GM18499 (cell line): ENCODE measurements at regions not wholly inside any gene's neighbourhood (a gene's known extent, or its start where the extent isn't known, plus 50 kb on each side); places are given as distances from the start of the nearest gene placed in this dataset.

Experiments
- ATAC-seq: cut with Tn5 transposase; IDR thresholded peaks from one replicate; pipeline ENCODE4 v1.9.1; 2021; ENCODE audit warnings: moderate number of reproducible peaks; ENCODE audit not compliant: insufficient read depth, unreplicated experiment

DNA sequence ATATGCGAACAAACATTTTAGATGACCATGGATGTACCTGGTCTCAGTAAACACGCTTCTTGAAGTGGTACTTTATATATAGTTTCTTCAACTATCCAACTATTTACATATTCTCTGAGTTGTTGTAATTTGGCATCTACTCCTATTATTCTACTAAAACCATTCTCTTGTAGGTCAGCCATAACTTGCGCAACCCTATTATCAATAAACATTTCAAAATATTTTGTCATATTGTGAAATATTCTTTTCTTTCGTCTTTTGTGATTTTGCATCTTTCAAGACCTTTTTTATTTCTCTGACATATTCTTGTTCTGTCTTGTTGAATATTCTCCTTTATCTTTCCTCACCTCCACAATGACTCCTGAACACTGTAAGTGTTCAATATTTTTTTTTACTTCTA, 753.3 kb downstream of the NXPH1 start:
- no peak for ATAC-seq

DNA sequence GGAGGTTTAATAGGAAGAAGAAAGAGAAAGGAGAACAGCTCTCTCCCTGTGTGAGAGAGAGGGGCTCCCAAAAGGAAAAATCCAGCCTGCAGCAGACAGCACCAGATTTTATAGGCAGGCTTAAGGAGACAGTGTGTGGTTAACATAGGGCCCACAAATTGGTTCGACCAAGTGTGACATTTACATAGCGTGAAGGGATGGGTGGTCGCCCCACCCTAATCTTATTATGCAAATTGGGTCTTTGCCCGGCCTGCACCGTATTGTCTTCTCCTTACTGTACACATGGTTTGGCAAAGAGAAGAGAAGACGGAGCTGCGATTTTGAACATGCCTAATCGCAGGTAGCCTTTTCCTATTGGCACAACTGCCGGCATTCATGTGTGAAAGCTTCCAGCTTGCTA, 756.3 kb downstream of the NXPH1 start:
- ATAC-seq, result no peak

DNA sequence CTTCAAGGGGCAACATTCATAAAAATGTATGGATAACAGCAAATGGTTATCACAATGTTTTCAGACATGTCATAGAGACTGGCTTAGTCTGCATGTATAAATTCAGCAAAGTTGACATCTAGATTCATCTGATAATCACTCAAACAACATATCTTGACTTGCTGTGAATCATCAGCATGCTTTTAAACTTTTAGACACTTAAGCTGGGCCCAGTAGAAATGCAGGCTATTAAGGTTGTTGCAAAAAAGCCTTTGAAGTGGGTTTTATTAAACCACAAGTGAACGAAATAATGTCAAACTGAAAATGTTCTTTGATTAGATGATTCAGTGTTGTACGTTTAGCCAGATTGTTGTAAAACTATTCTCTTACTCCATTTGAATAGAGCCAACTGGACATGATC, 759.6 kb downstream of the NXPH1 start:
- no peak for ATAC-seq

DNA sequence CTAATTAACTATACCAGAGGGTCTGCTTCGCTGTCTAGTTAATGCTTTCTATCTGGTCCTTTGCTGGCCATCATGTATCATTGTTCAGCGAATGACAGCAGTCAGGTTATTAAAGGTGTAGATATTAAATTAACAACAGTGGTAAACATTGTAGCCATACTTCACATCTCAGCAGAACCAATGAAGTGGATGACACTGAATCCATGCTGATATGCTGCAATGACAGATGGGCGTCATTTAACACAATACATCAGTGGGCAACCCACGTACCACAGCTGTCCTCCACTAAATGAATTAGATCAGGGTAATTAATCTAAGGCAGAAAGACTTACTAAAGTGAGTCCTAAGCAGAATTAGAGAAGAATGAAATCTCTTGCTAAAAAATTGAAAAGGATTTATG, 767.2 kb downstream of the NXPH1 start:
- ATAC-seq, result no peak

DNA sequence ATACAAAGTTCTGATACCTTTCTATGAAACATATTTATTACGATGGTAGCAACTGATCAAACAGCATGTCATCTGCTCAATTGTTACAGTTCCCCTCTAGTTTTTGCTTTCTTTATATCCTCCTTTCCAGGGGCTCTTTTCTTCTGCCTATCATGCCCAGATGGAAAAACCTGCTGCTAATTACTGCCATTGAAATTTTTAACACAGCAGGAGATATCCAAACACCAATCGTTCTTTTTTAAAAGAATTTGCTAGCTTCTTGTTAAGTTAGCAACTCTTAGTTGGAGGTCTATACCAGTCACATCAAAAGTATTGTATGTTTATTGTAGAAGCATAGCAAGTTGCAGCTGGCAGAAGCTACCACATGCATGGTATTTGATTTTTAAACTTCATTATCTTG, 768.5 kb downstream of the NXPH1 start:
- ATAC-seq, result no peak

DNA sequence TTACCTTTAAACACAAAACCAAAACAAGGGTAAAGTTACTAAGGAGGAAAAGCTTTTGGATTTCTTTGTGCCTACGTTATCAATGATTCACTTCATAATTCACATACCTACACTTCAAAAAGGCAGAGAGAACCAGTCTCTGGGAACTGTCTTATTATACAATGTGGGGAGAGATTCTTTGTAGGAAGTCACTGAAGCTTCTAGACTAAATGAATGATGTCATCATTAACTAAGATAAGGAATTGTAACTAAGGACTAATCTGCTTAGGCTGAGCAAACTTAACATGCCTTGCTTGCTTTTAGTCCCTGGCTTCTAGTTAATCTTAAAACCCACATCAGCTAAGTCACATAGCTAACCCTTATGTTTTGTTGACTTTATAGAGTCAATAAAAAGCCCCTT, 771.2 kb downstream of the NXPH1 start:
- ATAC-seq, result no peak

DNA sequence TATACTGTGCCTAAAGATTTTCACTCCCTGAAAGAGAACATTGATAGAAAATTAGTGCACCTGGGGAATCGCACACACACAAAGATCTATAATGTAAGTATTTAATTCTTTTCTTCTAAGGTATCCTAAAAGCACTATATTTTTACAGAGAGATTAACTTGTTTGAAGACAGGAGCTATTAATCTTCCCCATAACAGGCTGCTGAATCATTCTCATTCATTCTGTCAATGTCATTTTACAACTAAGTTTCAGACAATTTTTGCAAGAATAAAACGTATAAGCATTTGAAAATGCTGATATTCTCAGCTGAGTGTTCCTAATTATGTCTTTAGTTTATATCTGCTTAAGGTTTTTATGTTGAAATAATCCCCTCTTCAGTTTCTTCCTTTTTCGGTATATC, 776.7 kb downstream of the NXPH1 start:
- no peak for ATAC-seq

DNA sequence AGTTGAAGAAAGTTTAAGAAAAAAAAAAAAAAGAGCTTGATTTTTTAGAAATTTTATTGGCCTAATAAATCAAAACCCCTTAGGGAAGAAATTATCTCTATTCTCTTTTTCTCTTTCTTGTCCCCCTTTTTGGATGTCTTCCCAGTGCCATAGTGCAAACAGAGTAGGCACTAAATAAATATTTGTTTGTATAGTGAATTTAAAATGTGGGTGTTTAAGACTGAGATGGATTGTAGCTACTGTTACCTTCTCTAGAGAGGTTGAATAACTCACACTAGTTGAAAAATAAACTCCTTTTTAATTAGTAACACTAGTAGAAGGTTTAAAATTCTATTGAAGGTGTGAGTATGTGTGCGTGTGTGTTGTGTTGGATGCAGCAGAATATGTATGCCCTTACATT, 783.8 kb downstream of the NXPH1 start:
- ATAC-seq, result no peak

DNA sequence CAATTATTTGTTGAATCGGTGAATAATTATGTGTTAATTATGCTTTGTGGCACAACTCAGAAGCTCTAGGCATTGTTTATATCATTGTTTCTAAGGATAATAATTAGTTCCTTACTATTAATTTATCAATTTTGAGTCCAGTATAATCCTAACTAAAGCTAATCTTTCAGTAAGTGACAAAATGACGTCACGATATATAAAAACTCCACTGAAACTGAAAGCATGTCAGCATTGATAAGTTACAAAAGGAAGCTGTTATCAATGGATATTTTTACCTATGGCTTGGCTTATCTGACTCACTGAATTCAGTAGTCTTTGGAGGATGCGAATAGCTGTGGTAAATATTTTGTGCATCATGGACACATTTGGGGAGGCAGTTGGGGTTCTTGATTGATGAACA, 793.1 kb downstream of the NXPH1 start:
- no peak for ATAC-seq

DNA sequence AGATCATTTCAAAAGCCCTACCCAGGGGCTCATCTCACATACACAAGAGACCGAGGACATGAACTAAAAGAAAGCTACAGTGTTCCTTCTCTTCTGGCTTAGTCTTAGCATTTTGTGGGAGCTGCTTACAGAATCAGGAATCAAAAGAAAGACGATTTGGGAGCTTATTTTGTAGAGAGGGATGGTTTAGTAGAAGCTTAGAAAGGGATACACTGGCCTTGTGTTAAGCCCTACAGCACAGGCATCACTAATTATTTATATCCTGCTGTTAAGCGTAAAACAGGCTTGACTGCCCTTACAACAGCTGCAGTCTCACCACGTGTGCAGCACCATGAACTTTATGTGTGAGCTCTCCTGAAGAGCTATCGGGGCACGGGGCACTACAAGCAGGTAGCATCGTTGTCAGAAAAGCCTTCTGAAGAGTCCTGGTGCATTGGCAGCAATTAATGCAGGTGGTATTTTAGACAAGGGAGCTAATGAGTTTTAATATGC, 798.3 kb downstream of the NXPH1 start:
- ATAC-seq, result no peak

DNA sequence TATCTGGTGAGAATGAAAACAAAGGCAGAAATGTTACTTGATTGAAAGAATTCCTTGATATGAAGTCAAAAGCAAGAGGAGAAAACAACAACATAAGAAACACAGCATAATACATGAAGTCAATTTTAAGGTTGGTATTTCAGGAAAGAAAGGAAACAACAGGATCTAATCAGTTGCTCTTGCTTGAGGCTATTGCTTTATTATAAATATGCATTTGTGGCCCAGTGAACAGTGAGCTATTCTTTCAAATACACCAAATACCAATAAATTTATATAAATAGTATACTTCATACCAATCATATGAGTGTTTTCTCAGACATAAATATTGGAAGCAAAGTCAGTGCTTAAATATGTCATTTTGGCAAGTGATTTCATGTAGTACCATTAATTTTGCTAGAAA, 806.6 kb downstream of the NXPH1 start:
- no peak for ATAC-seq

DNA sequence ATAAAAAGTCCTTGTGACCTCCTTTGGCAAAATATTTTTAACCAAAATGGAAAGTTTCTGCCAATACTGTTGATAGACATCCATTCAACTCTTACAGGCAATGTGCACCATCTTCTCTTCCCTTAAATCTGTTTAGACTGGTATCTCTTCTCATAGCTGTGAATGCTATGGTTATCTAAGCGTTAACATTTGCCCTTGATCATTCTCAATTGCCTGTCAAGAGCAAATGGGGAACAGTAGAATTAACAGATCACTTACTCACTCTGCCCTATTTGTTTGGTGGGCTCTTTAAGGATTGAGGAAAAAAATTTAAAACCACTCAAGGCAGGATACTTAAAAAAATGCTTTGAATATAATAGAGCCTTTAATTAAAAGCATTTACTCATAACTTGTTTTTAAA, 808.4 kb downstream of the NXPH1 start:
- ATAC-seq, result no peak

DNA sequence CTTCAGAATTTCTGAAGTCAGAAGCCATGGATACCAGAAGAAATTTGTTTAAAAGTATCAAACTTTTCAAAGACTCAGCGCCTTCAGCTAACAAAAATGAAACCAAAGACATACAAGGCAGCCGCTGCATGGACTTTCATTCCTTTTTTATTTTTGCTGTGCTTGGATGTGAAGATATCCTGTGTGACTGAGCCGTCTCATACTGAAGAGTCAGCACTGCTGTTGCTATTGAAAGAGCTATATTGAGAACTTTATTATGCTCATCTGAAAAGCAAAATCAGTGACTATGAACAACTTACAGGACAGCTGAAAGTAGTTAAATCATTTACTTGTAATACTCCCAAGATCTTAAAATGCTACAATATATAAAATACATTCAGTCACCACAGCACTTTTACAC, 809.2 kb downstream of the NXPH1 start:
- no peak for ATAC-seq

DNA sequence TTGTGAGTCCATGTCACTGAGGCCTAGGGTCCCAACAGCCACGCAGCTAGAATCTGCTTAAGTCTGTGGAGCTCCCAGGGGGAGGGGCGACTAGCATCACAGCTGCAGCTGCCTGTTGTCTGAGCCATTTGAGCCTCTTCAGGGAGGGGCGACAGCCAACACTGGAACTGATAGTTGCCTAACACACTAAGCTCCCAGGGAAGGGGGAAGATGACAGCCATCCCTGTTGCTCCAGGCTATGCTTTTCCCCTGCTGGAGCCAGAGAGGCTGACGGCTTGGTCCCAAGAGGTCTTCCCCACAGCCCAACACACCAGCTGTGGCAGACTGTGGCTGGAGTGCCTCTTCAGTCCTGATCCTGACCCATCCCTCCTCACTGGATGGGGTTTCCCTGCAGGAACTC, 817.5 kb downstream of the NXPH1 start:
- no peak for ATAC-seq

DNA sequence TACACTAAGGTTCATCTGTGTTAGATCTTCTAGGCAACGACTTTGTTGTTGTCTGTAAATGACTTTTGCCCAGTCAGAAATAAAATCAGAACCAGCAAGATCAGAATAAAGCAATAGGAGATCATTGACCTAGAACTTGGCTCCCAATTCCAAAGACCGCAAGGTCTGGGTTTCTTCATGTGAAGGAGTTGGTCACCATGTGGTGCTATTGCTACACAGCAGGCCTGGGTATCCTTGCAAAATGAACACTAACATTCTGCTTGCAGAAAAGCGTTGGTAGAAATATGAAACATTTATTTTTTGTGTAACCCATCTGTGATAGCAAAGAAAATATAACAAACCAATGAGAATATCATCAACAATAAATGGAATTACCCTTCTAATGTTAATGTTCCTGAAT, 831.0 kb downstream of the NXPH1 start:
- ATAC-seq, result no peak

DNA sequence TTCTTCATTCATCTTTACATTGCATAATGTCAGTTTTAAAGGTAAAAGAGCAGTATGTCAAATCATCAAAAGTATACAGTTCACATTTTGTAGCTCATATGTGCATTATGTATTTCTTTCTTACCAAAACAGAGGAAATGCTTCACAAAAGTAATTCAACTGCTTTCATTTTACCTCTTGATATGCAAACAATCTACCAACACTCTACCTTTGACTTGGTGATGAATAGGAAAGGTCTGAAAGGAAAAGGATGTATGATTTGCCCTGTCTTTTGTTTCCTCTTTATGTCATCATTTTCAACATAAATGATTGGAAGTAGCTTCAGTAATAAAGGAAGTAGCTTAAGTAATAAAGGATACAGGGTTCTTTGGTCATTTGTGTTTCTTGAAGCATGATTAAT, 846.7 kb downstream of the NXPH1 start:
- ATAC-seq, result no peak

DNA sequence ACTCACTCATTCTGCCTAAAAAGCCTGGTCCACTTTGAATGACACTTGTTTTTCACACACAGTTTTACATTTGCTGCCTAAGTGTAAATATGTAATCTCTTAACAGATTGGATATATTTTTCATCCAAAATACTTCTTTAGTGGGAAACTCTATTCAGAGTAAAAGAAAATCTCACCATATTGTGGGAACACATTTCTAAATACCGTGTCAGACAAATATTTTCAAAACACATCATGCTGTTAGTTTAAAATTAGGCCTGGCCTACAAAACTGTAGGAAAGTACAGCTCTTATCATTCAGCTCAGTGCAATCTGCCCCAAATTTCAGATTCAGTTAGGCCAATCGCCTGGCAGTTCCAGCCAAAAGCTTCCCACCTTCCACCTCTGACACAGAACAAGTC, 849.8 kb downstream of the NXPH1 start:
- ATAC-seq, result no peak

DNA sequence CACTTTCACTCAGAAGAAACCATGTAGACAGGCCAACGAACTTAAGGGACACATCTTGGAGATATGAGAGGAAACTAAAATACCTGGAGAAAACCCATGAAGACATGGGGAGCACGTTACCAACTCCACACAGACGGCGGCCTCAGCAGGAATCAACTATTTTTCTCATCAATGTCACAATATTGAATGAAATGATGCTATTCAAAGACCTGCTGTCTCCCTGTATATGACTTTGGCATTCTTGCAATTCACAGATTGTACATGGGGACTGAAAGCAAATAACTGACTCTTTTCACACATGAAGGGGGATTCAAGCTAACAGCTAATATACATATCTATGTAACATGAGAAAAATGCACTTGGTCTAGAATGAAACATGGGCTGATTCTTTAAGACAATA, 869.0 kb downstream of the NXPH1 start:
- ATAC-seq, result no peak

DNA sequence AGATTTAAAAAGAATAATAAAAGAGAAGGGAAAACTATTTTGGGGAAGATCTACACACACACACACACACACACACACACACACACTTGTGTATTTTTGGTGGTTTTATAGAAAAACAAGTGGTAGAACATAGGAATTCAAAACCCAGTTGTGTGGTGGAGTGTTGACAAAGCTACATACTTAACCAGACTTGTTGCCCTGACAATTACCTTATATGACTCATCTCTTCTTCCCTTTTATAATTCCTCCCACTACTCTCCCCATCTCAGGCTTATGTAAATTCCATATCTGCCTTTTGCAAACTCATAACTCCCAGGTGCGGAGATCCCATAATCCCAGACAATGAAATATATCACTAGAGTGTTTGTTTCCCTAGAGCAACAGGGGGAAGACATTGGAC, 873.7 kb downstream of the NXPH1 start:
- no peak for ATAC-seq

DNA sequence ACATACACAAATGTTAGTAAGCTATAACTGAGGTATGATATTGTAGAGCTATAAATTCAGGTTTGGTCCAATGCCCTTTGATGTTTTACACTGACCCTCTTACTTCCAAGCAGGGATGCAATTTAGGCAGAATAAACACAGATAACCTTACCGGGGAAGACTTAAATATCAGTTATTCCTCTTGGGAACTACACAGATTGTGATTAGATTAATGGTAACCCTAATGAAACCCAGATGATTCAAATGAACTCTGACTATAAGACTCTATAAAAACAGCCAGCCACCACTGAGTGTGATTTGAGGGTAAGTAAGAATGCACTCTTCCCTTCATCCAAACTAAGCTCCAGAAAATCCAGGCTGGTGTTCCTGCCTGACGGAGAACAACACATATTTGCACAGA, 891.1 kb downstream of the NXPH1 start:
- ATAC-seq, result no peak

DNA sequence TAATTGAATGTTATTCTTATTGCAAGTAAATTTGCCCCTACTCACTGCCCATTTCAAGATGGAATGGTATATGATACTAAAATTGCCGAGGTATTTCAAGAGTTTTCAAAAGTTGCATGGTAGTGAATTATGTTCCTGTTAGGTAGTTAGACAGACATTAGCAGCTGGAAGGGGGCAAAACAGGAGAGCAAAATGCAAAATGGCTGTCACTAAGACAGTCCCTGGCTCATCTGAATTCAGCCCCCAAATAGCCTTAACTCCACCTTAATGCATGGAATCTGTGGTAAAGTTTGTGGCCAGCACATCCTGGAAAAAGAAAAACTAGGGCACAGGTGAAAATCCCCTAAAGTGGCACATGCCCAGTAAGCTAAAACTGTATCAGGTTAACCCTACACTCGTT, 894.9 kb downstream of the NXPH1 start:
- ATAC-seq, result no peak

DNA sequence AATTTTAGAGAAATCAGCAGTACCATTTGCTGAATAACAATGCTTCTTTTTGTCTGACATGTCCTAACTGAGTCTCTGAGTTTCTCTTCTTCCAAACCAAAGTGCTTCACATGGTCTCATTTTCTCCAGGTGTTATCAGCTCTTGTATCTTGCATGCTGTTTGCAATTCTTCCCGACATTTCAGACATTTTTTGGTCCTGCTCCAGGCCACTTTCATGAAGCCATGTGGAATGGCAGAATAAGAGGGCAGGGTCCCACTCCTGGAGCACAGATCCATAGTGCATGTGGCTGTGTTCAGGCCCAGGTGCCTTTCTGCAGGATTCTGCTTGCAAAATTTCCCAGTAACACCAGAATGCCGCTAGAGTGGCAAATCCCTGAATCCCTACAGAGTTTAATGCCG, 916.2 kb downstream of the NXPH1 start:
- no peak for ATAC-seq

DNA sequence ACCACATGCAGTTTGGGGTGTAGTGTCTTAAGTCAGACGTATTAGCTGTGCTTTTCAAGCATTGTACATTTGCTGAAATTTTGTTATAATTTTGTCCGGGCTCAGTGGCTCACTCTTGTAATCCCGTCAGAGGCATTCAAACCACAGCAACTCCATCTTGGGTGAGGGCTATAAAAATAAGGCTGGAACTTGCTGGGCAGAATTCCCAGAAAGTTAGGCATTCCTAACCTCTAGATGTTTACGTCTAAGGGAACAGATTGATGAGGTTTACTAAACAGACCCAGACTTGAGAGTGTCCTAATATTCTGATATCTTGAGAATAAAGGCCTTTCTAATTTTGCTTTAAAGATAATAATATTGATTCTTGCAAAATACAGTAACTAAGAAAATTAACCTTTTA, 957.8 kb downstream of the NXPH1 start:
- ATAC-seq, result no peak
